ENCODE measurements at regions not wholly inside any gene's neighbourhood (a gene's known extent, or its start where the extent isn't known, plus 50 kb on each side); places are given as distances from the start of the nearest gene placed in this dataset.

- no peak for DNase-seq (ENCODE audit: low read depth)
- no peak overlapping the region for H3K4me3 ChIP-seq (ENCODE audit: low read depth, low read length)
- no peak for TF ChIP-seq CTCF (conservative IDR thresholded peaks at IDR 0.05; ENCODE audit: low read depth, low read length)
Measured at GRCh38 chr12:89166121-89166520, 186.2 kb downstream of the DUSP6 start.

- no peak for TF ChIP-seq CTCF (conservative IDR thresholded peaks at IDR 0.05; ENCODE audit: low read depth, low read length)
- H3K4me3 ChIP-seq (ENCODE audit: low read depth, low read length) = no peak overlapping the region
- no peak for DNase-seq (ENCODE audit: low read depth)
Measured at GRCh38 chr12:89165703-89166102, 186.6 kb downstream of the DUSP6 start.

GRCh38 chr12:89163918-89164317 lies 188.4 kb downstream of the DUSP6 start:
- no peak for TF ChIP-seq CTCF (conservative IDR thresholded peaks at IDR 0.05; ENCODE audit: low read depth, low read length)
- no peak overlapping the region for H3K4me3 ChIP-seq (ENCODE audit: low read depth, low read length)
- DNase-seq (ENCODE audit: low read depth) = no peak

GRCh38 chr12:89162589-89163261 lies 189.6 kb downstream of the DUSP6 start:
- no peak for TF ChIP-seq CTCF (conservative IDR thresholded peaks at IDR 0.05; ENCODE audit: low read depth, low read length)
- peak; percentile 99 for DNase-seq (ENCODE audit: low read depth)
- H3K4me3 ChIP-seq (ENCODE audit: low read depth, low read length) = no peak overlapping the region

GRCh38 chr12:89161557-89161956 lies 190.7 kb downstream of the DUSP6 start:
- no peak overlapping the region for H3K4me3 ChIP-seq (ENCODE audit: low read depth, low read length)
- no peak for DNase-seq (ENCODE audit: low read depth)
- no peak for TF ChIP-seq CTCF (conservative IDR thresholded peaks at IDR 0.05; ENCODE audit: low read depth, low read length)

GRCh38 chr12:89160716-89161123 lies 191.6 kb downstream of the DUSP6 start:
- peak; percentile 73 for DNase-seq (ENCODE audit: low read depth)
- TF ChIP-seq CTCF (conservative IDR thresholded peaks at IDR 0.05; ENCODE audit: low read depth, low read length) = no peak
- no peak overlapping the region for H3K4me3 ChIP-seq (ENCODE audit: low read depth, low read length)

- TF ChIP-seq CTCF (conservative IDR thresholded peaks at IDR 0.05; ENCODE audit: low read depth, low read length) = no peak
- no peak overlapping the region for H3K4me3 ChIP-seq (ENCODE audit: low read depth, low read length)
- no peak for DNase-seq (ENCODE audit: low read depth)
Measured at GRCh38 chr12:89157413-89157812, 194.9 kb downstream of the DUSP6 start.
